PC-9 (cell line): ENCODE measurements at regions not wholly inside any gene's neighbourhood (a gene's known extent, or its start where the extent isn't known, plus 50 kb on each side); places are given as distances from the start of the nearest gene placed in this dataset.

Experiments used
- BruUV-seq: library from RNA; stranded (reverse); fragments of 400-500 nt; replicated peaks from 2 replicates; lab custom pipeline; 2021; lab: Mats Ljungman, UMichigan
- CTCF ChIA-PET: fragments of 300-600 bp; sonication (Branson Sonifier 250); formaldehyde crosslinking; loops from one replicate; lab custom pipeline; 2022; ENCODE audit warnings: antibody characterized with exemption; lab: Charles Lee
- POLR2A ChIA-PET: fragments of 300-600 bp; sonication (Branson Sonifier 250); formaldehyde crosslinking; loops from one replicate; lab custom pipeline; 2022; ENCODE audit warnings: antibody characterized with exemption; ENCODE audit not compliant: unreplicated experiment; lab: Charles Lee
- DNase-seq, 2 experiments: peaks; one replicate each; pipeline versions ENCODE4 v3.0.0 to v3.0.0-alpha.2; 2015 to 2022; ENCODE audit warnings: mixed read lengths in 1 of 2
- H2AFZ ChIP-seq: fragments of 200-600 bp; sonication (generic); 2 replicates; pipeline ENCODE4 v1.8.1; 2017; ENCODE audit warnings: antibody characterized with exemption
- H3F3A ChIP-seq: fragments of 200-600 bp; sonication (generic); 2 replicates; pipeline ENCODE4 v1.8.1; 2017; ENCODE audit warnings: antibody characterized with exemption, mild to moderate bottlenecking, low read depth; ENCODE audit not compliant: insufficient read depth
- H3K27ac ChIP-seq: fragments of 200-600 bp; sonication (generic); 2 replicates; pipeline ENCODE4 v1.6.1; 2016; ENCODE audit warnings: mixed run types
- H3K27me3 ChIP-seq: fragments of 200-600 bp; sonication (generic); 2 replicates; pipeline ENCODE4 v1.6.1; 2016; ENCODE audit warnings: low read depth, mixed run types; ENCODE audit not compliant: insufficient read depth
- H3K36me3 ChIP-seq: fragments of 200-600 bp; sonication (generic); 2 replicates; pipeline ENCODE4 v1.6.1; 2016; ENCODE audit warnings: low read depth, mixed run types
- H3K4me1 ChIP-seq: fragments of 200-600 bp; sonication (generic); replicated peaks from 2 replicates; pipeline ENCODE4 v1.6.1; 2016; ENCODE audit warnings: mixed run types; ENCODE audit not compliant: insufficient read depth
- H3K4me2 ChIP-seq: fragments of 200-600 bp; sonication (generic); 2 replicates; pipeline ENCODE4 v1.6.1; 2017; ENCODE audit warnings: mixed run types
- H3K4me3 ChIP-seq: fragments of 200-600 bp; sonication (generic); 2 replicates; pipeline ENCODE4 v1.6.1; 2016; ENCODE audit warnings: mixed run types
- H3K79me2 ChIP-seq: fragments of 200-600 bp; sonication (generic); 2 replicates; pipeline ENCODE4 v1.6.1; 2017; ENCODE audit warnings: low read depth, mixed run types
- H3K9me2 ChIP-seq: fragments of 200-600 bp; sonication (generic); 2 replicates; pipeline ENCODE4 v1.8.1; 2017; ENCODE audit warnings: mild to moderate bottlenecking; ENCODE audit not compliant: insufficient read depth
- H3K9me3 ChIP-seq: fragments of 200-600 bp; sonication (generic); 2 replicates; pipeline ENCODE4 v1.8.1; 2016; ENCODE audit warnings: low read depth; ENCODE audit not compliant: insufficient read depth
- H4K20me1 ChIP-seq: fragments of 200-600 bp; sonication (generic); 2 replicates; pipeline ENCODE4 v1.8.1; 2017; ENCODE audit not compliant: insufficient read depth
- EZH2 ChIP-seq: fragments of 200-600 bp; sonication (generic); IDR thresholded peaks from 2 replicates; pipeline ENCODE4 v1.8.0; 2017; ENCODE audit warnings: antibody characterized with exemption, low read depth
- intact Hi-C: fragments of 100-400 bp; cut with micrococcal nuclease; formaldehyde crosslinking; loops from one replicate; pipeline ENCODE4 v1.10.0; 2022; ENCODE audit not compliant: unreplicated experiment
- TF ChIP-seq, protein P1 (sequence below): fragments of 200-600 bp; sonication (generic); conservative IDR thresholded peaks from 2 replicates; pipeline ENCODE4 v1.6.1; 2017; ENCODE audit warnings: mixed run types, antibody characterized with exemption, mild to moderate bottlenecking, moderate library complexity

GRCh38 chr2:30354150-30354549 is 92.9 kb upstream of the LCLAT1 start:
- no peaks in the 10 kb centered on the region for H3K9me3 ChIP-seq
- H3K27ac ChIP-seq = no peak overlapping the region
- no TSS peak for BruUV-seq
- no peak for TF ChIP-seq EZH2
- TF ChIP-seq, protein P1, sequence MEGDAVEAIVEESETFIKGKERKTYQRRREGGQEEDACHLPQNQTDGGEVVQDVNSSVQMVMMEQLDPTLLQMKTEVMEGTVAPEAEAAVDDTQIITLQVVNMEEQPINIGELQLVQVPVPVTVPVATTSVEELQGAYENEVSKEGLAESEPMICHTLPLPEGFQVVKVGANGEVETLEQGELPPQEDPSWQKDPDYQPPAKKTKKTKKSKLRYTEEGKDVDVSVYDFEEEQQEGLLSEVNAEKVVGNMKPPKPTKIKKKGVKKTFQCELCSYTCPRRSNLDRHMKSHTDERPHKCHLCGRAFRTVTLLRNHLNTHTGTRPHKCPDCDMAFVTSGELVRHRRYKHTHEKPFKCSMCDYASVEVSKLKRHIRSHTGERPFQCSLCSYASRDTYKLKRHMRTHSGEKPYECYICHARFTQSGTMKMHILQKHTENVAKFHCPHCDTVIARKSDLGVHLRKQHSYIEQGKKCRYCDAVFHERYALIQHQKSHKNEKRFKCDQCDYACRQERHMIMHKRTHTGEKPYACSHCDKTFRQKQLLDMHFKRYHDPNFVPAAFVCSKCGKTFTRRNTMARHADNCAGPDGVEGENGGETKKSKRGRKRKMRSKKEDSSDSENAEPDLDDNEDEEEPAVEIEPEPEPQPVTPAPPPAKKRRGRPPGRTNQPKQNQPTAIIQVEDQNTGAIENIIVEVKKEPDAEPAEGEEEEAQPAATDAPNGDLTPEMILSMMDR = no peak
- H4K20me1 ChIP-seq = no peaks in the 10 kb centered on the region
- intact Hi-C loops = no loop called here
- H3F3A ChIP-seq = no peaks in the 10 kb centered on the region
- no peak for DNase-seq
- no peaks in the 10 kb centered on the region for H3K27me3 ChIP-seq
- CTCF ChIA-PET = interaction anchor here (1.0 kb wide), 1 partner anchor 144 kb away, joined by 10 read pairs; no protein-coding TSS in a partner anchor
- no peaks in the 10 kb centered on the region for H3K79me2 ChIP-seq
- POLR2A ChIA-PET = interaction anchor here (0.6 kb wide), 1 partner anchor 1312 kb away, joined by 3 read pairs; no protein-coding TSS in a partner anchor
- H3K4me3 ChIP-seq = no peak overlapping the region
- H3K4me2 ChIP-seq = no peak overlapping the region
- no peaks in the 10 kb centered on the region for H3K9me2 ChIP-seq
- no peaks in the 10 kb centered on the region for H3K36me3 ChIP-seq
- no peaks in the 10 kb centered on the region for H3K4me1 ChIP-seq
- H2AFZ ChIP-seq = no peak overlapping the region

DNA sequence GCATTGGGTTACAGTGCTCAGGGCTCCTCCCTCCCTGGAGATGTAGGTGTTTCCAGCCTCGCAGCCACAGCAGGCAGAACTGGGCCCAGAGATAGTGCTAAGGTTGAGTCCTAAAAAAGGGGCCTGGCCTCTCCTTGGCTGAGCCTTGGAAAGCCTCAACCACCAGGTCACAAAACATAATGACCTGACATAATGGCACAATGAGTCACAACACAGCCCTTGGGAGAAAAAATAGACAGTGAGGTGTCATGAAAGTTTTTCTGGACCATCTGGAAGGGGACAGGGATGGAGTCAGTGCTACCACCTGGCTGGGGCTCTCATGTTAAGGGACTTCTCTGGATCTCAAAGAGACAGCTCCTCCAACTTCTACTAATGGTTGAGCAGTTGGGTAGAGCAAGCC is 92.4 kb upstream of the LCLAT1 start:
- Histone ChIP-seq H3K4me1 (no peaks in the 10 kb centered on the region), H3K36me3 (no peaks in the 10 kb centered on the region), H3K27ac (no peak overlapping the region), H2AFZ (no peak overlapping the region), H3F3A (no peaks in the 10 kb centered on the region), H3K79me2 (no peaks in the 10 kb centered on the region), H4K20me1 (no peaks in the 10 kb centered on the region), H3K27me3 (no peaks in the 10 kb centered on the region), H3K4me2 (no peak overlapping the region), H3K4me3 (no peak overlapping the region), H3K9me3 (no peaks in the 10 kb centered on the region), H3K9me2 (no peaks in the 10 kb centered on the region)
- TF ChIP-seq, protein P1 = no peak
- TF ChIP-seq EZH2 = no peak
- no TSS peak for BruUV-seq
- POLR2A ChIA-PET = interaction anchor here (0.6 kb wide), 1 partner anchor 1313 kb away, joined by 3 read pairs; no protein-coding TSS in a partner anchor
- CTCF ChIA-PET = interaction anchor here (1.0 kb wide), 1 partner anchor 145 kb away, joined by 10 read pairs; no protein-coding TSS in a partner anchor
- no peak for DNase-seq
- intact Hi-C loops = no loop called here

DNA sequence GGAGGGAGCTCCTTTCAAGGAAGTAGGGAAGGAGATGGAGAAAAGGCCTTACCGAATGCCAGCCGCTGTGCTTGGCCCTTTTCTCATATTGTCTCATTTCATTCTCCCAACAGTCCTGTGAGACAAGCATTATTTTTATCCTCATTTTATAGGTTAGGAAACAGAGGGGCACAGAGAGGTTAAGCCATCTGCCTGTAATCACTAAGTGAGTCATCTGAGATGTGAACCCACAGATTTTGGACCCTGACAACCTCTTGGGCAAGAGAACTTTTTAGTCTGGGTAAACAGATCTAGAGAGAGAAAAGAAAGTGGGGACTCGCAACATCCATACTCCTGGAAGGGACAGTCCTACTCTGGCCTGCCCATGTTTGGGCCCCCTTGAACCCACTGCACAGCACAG is 91.7 kb upstream of the LCLAT1 start:
- Histone ChIP-seq H3K9me2 (no peaks in the 10 kb centered on the region), H2AFZ (no peak overlapping the region), H3K27me3 (no peaks in the 10 kb centered on the region), H3F3A (no peaks in the 10 kb centered on the region), H3K9me3 (no peaks in the 10 kb centered on the region), H3K27ac (no peak overlapping the region), H3K4me1 (no peaks in the 10 kb centered on the region; the same call in 1 of the 2 replicates), H3K36me3 (no peaks in the 10 kb centered on the region), H3K79me2 (no peaks in the 10 kb centered on the region), H3K4me3 (no peak overlapping the region), H4K20me1 (no peaks in the 10 kb centered on the region), H3K4me2 (no peak overlapping the region)
- BruUV-seq = no TSS peak
- intact Hi-C loops = no loop called here
- ChIA-PET CTCF (no interaction called here), POLR2A (interaction anchor here (1.2 kb wide), 1 partner anchor 12 kb away, joined by 6 read pairs; no protein-coding TSS in a partner anchor)
- no peak for DNase-seq
- TF ChIP-seq, protein P1 = no peak
